ENCODE measurements at regions not wholly inside any gene's neighbourhood (a gene's known extent, or its start where the extent isn't known, plus 50 kb on each side); places are given as distances from the start of the nearest gene placed in this dataset.

DNA sequence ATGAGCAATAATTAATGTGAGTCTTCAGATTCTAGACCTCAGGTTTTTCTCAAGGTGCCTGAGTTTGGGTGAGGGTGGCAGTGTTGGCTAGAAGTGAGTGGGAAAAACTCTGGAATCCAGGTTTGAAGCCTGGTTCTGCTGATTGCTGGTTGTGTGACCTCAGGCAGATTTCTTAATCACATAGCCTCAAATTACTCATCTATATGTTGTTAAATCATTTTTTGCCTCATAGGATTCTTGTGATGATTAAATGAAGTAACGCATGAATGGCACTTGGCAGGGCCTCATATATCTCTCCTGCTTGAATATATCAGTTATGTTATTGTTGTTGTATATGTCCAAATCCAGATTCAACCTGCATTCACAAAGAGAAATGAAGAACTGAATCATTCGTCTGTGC, 60.5 kb downstream of the NR2F2 start:
- DNase-seq (ENCODE audit: low read depth) = no peak

DNA sequence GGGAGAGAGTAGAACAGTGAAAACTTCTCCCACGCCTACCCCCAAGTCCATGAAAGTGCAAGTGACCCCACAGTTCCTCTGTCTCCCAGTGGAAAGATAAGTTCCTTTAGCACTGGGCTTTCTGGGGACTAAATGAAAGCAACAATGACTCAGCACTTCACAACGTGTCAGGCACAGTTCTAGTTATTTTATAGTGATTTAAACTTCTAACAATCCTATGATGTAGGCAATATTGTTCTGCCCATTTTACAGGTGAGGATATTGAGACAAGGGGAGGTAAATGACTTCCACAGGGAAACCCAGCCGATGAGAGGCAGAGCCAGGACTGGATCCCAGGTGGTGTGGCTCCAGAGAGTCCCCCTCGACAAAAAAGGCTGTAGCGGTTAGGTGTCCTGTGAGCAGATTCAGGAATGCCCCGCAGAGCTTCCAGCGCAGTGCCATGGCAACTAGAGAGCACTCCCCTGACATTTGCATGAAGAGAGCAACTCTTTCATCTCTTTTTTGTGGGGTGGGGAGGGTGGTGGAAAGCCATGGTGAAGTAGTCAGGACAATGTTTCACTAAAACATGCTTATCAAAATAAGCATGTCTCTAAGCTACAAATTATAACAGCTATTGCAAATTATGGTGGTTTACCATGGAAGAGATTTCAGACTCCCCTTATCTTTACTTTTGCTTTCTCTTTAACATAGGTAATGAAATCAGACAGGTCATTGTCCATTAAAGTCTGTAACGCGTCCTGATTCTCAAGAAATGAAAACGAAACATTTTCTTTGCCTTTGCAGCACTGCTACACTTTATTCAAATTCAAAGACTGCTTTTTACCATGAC, 62.1 kb downstream of the NR2F2 start:
- DNase-seq (ENCODE audit: low read depth) = no peak

DNA sequence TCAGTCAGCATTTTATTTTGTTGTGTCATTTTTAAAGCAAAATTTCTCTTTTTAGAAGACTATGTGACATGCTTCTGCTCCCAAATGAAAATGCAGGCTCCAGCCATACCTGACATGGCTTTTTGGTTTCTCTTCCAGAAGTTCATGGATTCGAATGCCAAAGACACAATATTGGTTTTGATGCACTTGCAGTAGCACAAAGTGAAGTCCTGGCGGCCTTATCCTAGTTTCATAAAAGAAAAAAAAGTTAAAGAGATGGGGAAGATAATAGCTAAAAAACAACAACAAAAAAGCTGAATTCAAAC, 62.7 kb downstream of the NR2F2 start:
- DNase-seq (ENCODE audit: low read depth) = no peak

GRCh38 chr15:96395687-96396086, 65.2 kb downstream of the NR2F2 start:
- DNase-seq (ENCODE audit: low read depth) = no peak

GRCh38 chr15:96398776-96399175, 68.3 kb downstream of the NR2F2 start:
- DNase-seq (ENCODE audit: low read depth) = no peak

- no peak for DNase-seq (ENCODE audit: low read depth)
Observed at GRCh38 chr15:96402403-96402802, 71.9 kb downstream of the NR2F2 start.

- no peak for DNase-seq (ENCODE audit: low read depth)
Observed at GRCh38 chr15:96403071-96403470, 72.6 kb downstream of the NR2F2 start.

DNA sequence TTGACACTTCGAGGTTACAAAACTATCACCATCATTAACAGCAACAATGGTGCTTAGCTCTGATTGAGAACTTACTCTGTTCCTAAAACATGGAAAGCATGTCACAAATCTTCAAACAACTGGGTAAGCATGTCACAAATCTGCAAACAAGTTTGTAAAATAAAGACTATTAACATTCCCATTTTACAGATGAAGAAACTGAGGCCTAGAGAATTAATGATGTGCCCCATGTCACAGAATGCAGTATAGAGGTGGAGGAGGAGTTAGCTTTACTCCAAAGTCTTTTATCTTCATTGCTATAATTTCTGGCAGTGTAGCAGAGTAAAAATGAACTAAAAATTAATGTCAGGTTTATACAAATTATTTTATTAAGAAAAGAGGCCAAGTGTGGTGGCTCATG, 73.4 kb downstream of the NR2F2 start:
- DNase-seq (ENCODE audit: low read depth) = no peak

DNA sequence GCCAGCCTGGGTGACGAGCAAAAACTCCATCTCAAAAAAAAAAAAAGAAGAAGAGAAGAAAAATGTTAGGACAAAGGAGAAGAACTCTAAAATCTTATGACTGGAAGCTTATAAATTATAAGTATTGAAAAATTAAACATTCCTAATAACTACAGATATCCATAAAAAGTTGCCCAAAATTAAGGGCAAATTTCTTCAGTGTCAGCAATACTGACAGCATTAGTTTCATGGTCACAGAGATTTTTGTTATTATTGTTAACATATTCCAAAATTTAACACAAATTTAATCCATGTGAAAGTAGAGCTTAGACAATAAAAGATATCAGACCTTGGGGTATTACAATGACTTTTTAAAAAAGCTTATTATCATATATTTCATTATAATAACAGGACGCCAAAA, 74.1 kb downstream of the NR2F2 start:
- DNase-seq (ENCODE audit: low read depth) = no peak

GRCh38 chr15:96406291-96406690, 75.8 kb downstream of the NR2F2 start:
- DNase-seq (ENCODE audit: low read depth) = no peak

GRCh38 chr15:96406701-96407100, 76.2 kb downstream of the NR2F2 start:
- no peak for DNase-seq (ENCODE audit: low read depth)

- no peak for DNase-seq (ENCODE audit: low read depth)
Observed at GRCh38 chr15:96407482-96407881, 77.0 kb downstream of the NR2F2 start.

DNA sequence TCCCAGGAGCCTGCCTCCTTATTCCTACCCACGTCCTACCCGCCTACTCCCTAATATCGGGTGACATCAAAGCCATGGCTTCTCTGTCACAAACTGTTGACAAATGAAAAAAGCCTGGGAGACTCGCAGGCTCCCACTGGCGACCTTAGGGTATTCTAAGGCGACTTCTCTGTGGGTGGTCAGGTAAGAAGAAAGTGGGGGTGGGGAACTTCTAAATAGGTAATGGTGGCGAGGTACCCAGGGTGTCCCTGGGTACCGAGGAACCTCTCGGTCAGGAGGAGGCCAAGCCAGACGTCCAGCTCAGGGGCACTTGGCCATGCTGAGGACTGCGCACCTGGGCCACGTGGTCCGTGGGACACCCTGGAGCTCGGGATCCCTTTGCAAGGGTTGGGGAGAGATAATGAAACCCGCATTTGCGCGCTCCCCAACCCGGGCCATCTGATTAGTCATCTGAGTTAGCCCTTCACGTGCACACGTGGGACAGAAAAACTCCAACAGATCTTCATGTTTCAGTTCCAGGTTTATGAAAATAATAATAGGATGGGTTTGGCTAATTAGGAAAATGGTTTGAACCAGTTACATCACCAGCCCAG, 78.2 kb downstream of the NR2F2 start:
- no peak for DNase-seq (ENCODE audit: low read depth)

- DNase-seq (ENCODE audit: low read depth) = no peak
Observed at GRCh38 chr15:96409215-96410138, 79.0 kb downstream of the NR2F2 start.

GRCh38 chr15:96410175-96411055, 79.9 kb downstream of the NR2F2 start:
- no peak for DNase-seq (ENCODE audit: low read depth)

GRCh38 chr15:96411056-96412031, 80.8 kb downstream of the NR2F2 start:
- DNase-seq (ENCODE audit: low read depth) = no peak

GRCh38 chr15:96412045-96412905, 81.8 kb downstream of the NR2F2 start:
- DNase-seq (ENCODE audit: low read depth) = no peak

DNA sequence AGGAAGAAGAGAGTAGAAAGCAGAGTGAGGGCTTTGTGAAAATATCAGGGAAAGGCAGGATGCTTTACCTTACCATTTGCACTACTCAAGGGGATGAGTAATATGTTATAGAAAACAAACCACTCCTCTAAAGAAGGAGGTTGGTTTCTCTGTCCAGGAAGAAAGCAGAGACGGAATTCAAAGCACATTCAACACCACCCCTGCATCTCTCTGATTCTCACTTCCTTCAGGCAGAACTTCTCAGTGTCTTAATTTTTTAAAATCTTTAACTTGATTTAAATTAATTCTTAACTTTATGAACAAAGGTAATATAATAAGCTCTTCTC, 82.4 kb downstream of the NR2F2 start:
- DNase-seq (ENCODE audit: low read depth) = no peak

- DNase-seq (ENCODE audit: low read depth) = no peak
Observed at GRCh38 chr15:96413657-96414056, 83.2 kb downstream of the NR2F2 start.

- no peak for DNase-seq (ENCODE audit: low read depth)
Observed at GRCh38 chr15:96414875-96415274, 84.4 kb downstream of the NR2F2 start.
